ENCODE measurements at regions not wholly inside any gene's neighbourhood (a gene's known extent, or its start where the extent isn't known, plus 50 kb on each side); places are given as distances from the start of the nearest gene placed in this dataset.
"Not testable (repeated sequence)": the region's sequence is repeated elsewhere in the genome, so short reads cannot be mapped to it uniquely, and the experiment has no call there.

DNA sequence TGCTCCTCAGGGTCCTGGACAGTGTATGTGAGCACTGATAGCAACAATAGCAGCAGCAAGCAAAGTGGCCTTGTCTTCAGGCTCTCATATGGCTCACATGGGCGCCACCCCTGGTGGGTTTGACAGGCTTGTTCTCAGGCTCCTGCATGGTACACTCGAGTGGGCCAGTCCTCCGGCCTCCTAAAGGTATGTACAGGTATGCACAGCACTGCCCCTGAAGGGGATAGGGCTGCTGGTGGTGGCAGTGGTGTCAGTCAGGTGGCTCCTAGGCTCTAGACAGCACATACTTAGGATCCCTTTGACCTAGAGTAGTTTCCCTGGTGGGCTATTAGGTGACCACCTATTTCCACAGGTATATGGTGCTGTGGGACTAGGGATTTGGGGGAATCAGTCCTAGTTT lies 79.8 kb downstream of the LGALS9B start:
- POLR2A ChIA-PET; CTCF ChIA-PET; H3K4me1 ChIP-seq (ENCODE audit: control insufficient read depth, insufficient read depth, low read length); H3K4me3 ChIP-seq (ENCODE audit: low read depth, low read length); H3K27ac ChIP-seq (ENCODE audit: extremely low read depth, low read depth, low read length); H3K36me3 ChIP-seq (ENCODE audit: control insufficient read depth in 2 of 2, insufficient read depth in 1 of 2, low read length in 2 of 2); H3K9me3 ChIP-seq (ENCODE audit: control insufficient read depth, insufficient read depth, low read depth, low read length): not testable (repeated sequence)

DNA sequence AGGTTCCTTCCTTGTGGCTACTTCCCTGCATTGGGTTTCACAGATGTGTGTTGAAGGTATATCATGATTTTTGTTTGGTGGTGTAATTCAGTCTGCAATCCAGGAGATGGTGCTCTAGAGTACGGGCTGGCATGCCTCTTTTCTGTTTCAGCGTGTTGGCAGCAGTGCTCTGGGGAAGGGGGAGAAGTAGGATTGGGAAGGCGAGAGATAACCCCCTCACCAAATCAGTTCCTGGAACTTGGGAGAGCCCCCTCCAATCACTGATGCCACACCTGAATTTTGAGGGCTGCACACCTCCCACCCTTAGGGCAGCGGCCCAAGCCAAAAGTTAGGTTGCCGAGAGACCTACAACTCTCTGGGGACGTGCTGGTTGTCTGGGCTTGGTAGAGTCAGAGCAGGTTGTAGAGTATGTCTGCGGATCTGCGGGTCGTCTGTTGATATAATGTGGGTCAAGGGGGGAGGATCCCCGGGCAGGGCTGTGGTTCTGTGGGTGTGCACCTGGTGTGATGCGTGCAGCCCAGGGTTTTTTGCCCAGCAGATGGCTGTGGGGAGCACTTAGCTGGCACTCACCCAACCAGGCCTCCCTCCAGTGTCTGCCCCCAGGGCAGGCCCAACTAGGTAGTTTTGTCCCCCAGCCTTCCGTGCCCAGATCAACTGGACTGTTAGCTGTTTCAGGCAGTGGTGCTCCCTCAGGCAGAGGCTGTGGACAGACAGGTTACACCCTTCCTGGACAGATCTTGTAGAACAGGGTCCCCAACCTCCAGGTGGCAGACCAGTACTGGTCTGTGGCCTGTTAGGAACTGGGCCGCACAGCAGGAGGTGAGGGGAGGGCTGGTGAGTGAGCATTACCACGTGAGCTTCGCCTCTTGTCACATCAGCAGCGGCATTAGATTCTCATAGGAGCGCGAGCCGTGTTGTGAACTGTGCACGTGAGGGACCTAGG lies 85.7 kb downstream of the LGALS9B start:
- not testable (repeated sequence) for H3K4me1 ChIP-seq (ENCODE audit: control insufficient read depth, insufficient read depth, low read length)

DNA sequence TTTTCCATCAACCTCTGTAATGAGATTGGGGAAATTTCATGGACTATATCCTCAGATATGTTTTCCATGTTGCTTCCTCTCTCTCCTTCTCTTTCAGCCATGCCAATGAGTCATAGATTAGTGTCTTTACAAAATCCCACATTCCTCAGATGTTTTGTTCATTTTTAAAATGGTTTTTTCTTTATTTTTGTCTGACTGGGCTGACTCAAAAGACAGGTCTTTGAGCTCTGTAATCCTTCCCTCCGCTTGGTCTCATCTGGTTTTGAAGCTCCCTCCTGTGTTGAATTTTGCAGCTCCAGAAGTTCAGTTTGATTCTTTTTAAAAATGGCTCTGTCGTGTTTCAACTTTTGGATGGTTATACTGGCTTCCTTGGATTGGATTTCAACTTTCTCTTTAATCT lies 86.7 kb downstream of the LGALS9B start:
- H3K27ac ChIP-seq (ENCODE audit: extremely low read depth, low read depth, low read length); H3K4me3 ChIP-seq (ENCODE audit: low read depth, low read length); H3K36me3 ChIP-seq (ENCODE audit: control insufficient read depth in 2 of 2, insufficient read depth in 1 of 2, low read length in 2 of 2); H3K4me1 ChIP-seq (ENCODE audit: control insufficient read depth, insufficient read depth, low read length); POLR2A ChIA-PET; CTCF ChIA-PET; H3K9me3 ChIP-seq (ENCODE audit: control insufficient read depth, insufficient read depth, low read depth, low read length): not testable (repeated sequence)

More for the DNA sequence above, 85.7 kb downstream of the LGALS9B start:
- H3K4me3 ChIP-seq (ENCODE audit: low read depth, low read length); H3K9me3 ChIP-seq (ENCODE audit: control insufficient read depth, insufficient read depth, low read depth, low read length); POLR2A ChIA-PET; H3K36me3 ChIP-seq (ENCODE audit: control insufficient read depth in 2 of 2, insufficient read depth in 1 of 2, low read length in 2 of 2); CTCF ChIA-PET; H3K27ac ChIP-seq (ENCODE audit: extremely low read depth, low read depth, low read length): not testable (repeated sequence)
- TF ChIP-seq, protein P1, sequence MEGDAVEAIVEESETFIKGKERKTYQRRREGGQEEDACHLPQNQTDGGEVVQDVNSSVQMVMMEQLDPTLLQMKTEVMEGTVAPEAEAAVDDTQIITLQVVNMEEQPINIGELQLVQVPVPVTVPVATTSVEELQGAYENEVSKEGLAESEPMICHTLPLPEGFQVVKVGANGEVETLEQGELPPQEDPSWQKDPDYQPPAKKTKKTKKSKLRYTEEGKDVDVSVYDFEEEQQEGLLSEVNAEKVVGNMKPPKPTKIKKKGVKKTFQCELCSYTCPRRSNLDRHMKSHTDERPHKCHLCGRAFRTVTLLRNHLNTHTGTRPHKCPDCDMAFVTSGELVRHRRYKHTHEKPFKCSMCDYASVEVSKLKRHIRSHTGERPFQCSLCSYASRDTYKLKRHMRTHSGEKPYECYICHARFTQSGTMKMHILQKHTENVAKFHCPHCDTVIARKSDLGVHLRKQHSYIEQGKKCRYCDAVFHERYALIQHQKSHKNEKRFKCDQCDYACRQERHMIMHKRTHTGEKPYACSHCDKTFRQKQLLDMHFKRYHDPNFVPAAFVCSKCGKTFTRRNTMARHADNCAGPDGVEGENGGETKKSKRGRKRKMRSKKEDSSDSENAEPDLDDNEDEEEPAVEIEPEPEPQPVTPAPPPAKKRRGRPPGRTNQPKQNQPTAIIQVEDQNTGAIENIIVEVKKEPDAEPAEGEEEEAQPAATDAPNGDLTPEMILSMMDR (tag by site-specific recombination; IDR thresholded peaks at IDR 0.05) = 0 out of 2 replicates have a peak, but pooled peaks have one; percentile 17
- TF ChIP-seq ZNF211 (tag by site-specific recombination; IDR thresholded peaks at IDR 0.05; ENCODE audit: low read depth) (peak; percentile 74), ZNF654 (tag by site-specific recombination; IDR thresholded peaks at IDR 0.05; ENCODE audit: low read depth) (peak; percentile 70)

DNA sequence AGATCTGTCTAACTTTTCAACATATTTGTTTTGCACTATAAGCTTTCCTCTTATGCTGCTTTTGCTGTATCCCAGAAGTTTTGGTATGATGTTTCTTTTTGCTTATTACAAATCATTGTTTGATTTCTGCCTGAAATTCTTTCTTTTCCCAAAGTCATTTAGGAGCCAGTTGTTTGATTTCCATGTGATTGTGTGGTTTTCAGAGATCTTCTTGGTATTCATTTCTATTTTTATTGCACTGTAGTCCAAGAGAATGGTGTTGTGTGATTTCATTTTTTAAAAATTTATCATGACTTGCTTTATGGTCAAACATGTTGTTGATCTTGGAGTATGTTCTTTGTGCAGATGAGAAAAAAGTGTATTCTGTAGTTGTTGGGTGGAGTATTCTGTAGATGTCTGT lies 88.1 kb downstream of the LGALS9B start:
- POLR2A ChIA-PET; H3K27ac ChIP-seq (ENCODE audit: extremely low read depth, low read depth, low read length); CTCF ChIA-PET: not testable (repeated sequence)

DNA sequence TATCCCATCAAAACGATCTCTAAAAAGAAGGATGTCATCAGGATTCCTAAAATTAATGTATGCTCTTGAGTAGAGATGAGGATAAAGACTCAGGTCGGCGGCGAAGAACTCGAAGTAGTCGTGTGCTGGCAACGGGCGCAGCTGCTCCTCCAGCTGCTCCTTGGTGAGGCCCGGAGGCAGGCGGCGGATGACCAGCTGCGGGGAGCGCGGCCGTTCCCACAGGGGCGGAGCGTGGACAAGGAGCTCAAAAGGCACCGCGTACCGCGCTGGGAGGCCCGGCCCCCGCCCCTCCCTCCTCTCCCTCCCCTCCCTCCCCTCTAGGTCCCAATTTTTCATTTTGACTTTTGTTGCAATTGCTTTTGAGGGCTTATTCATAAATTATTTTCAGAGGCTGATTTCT lies 90.7 kb downstream of the LGALS9B start:
- H3K4me3 ChIP-seq (ENCODE audit: low read depth, low read length); H3K36me3 ChIP-seq (ENCODE audit: control insufficient read depth in 2 of 2, insufficient read depth in 1 of 2, low read length in 2 of 2); H3K9me3 ChIP-seq (ENCODE audit: control insufficient read depth, insufficient read depth, low read depth, low read length); CTCF ChIA-PET; POLR2A ChIA-PET; H3K4me1 ChIP-seq (ENCODE audit: control insufficient read depth, insufficient read depth, low read length); H3K27ac ChIP-seq (ENCODE audit: extremely low read depth, low read depth, low read length): not testable (repeated sequence)

More for the DNA sequence above, 88.1 kb downstream of the LGALS9B start:
- not testable (repeated sequence) for H3K36me3 ChIP-seq (ENCODE audit: control insufficient read depth in 2 of 2, insufficient read depth in 1 of 2, low read length in 2 of 2); H3K9me3 ChIP-seq (ENCODE audit: control insufficient read depth, insufficient read depth, low read depth, low read length); H3K4me3 ChIP-seq (ENCODE audit: low read depth, low read length); H3K4me1 ChIP-seq (ENCODE audit: control insufficient read depth, insufficient read depth, low read length)

DNA sequence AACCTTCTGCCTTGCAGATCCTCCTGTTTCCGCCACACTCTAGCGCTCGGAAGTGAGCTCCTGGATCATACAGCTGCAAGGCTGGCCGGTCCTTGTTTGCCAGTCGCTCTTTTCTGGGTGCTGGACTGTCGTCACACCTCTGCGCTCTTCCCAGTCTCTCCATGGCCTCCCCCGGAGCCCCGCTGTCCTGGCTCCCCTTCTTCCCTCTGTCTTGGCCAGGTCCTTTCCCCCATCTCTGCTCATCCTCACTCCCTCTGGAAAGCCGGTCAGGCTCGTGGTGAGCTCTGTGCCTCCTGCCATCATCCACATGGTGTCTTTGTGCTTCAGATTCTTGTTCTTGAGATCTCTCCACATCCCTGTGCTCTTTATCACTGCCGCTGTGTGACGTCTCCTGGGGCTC lies 91.6 kb downstream of the LGALS9B start:
- H3K4me3 ChIP-seq (ENCODE audit: low read depth, low read length); POLR2A ChIA-PET; H3K36me3 ChIP-seq (ENCODE audit: control insufficient read depth in 2 of 2, insufficient read depth in 1 of 2, low read length in 2 of 2); H3K9me3 ChIP-seq (ENCODE audit: control insufficient read depth, insufficient read depth, low read depth, low read length); H3K4me1 ChIP-seq (ENCODE audit: control insufficient read depth, insufficient read depth, low read length); CTCF ChIA-PET; H3K27ac ChIP-seq (ENCODE audit: extremely low read depth, low read depth, low read length): not testable (repeated sequence)
